Nephron (organoid): ENCODE measurements at regions not wholly inside any gene's neighbourhood (a gene's known extent, or its start where the extent isn't known, plus 50 kb on each side); places are given as distances from the start of the nearest gene placed in this dataset.

Source experiments
- H3K27ac Mint-ChIP-seq, 3 experiments: 2 replicates each; pipeline ENCODE4 v1.8.0; 2020; ENCODE audit warnings: mixed read lengths in 3 of 3, mild to moderate bottlenecking in 2 of 3, moderate library complexity in 1 of 3
- H3K27me3 Mint-ChIP-seq: 2 replicates; pipeline ENCODE4 v1.8.0; 2021; ENCODE audit warnings: low read depth, mild to moderate bottlenecking, moderate library complexity, mixed read lengths
- H3K36me3 Mint-ChIP-seq: 2 replicates; pipeline ENCODE4 v1.8.0; 2020; ENCODE audit warnings: low read depth, mixed read lengths
- H3K4me1 Mint-ChIP-seq: 2 replicates; pipeline ENCODE4 v1.8.0; 2020; ENCODE audit warnings: mixed read lengths
- H3K4me3 Mint-ChIP-seq, 3 experiments: 2 replicates each; pipeline ENCODE4 v1.8.0; 2020; ENCODE audit warnings: mild to moderate bottlenecking in 3 of 3, mixed read lengths in 3 of 3, moderate library complexity in 2 of 3
- H3K9me3 Mint-ChIP-seq: 2 replicates; pipeline ENCODE4 v1.8.0; 2020; ENCODE audit warnings: mixed read lengths
- CTCF ChIP-seq, 3 experiments: fragments of 200-600 bp; sonication (generic); IDR thresholded peaks; one replicate each; pipeline ENCODE4 v1.5.0; 2021; ENCODE audit warnings: antibody characterized with exemption in 3 of 3; ENCODE audit not compliant: unreplicated experiment in 3 of 3

- TF ChIP-seq CTCF (IDR thresholded peaks at IDR 0.05; ENCODE audit: unreplicated experiment in 3 of 3): no peak
- Mint-ChIP-seq H3K36me3 (no peaks in the 10 kb centered on the region), H3K4me3 (no peak overlapping the region), H3K27ac (no peak overlapping the region), H3K4me1 (peaks cover 22% of the 10 kb centered on the region), H3K27me3 (peaks cover 3% of the 10 kb centered on the region), H3K9me3 (peaks cover 17% of the 10 kb centered on the region)
Observed at GRCh38 chr4:184940500-184940899, 77.8 kb upstream of the HELT start.

GRCh38 chr4:184941671-184942418 lies 76.4 kb upstream of the HELT start:
- Mint-ChIP-seq H3K9me3 (peaks cover 17% of the 10 kb centered on the region), H3K27me3 (peaks cover 3% of the 10 kb centered on the region), H3K4me3 (no peak overlapping the region), H3K36me3 (no peaks in the 10 kb centered on the region), H3K4me1 (peaks cover 17% of the 10 kb centered on the region), H3K27ac (no peak overlapping the region)
- no peak for TF ChIP-seq CTCF (IDR thresholded peaks at IDR 0.05; ENCODE audit: unreplicated experiment in 3 of 3)

GRCh38 chr4:184942444-184943425 lies 75.6 kb upstream of the HELT start:
- H3K4me3 Mint-ChIP-seq: no peak overlapping the region

GRCh38 chr4:184949020-184949419 lies 69.3 kb upstream of the HELT start:
- H3K27me3 Mint-ChIP-seq: peaks cover 13% of the 10 kb centered on the region
- no peak overlapping the region for H3K4me3 Mint-ChIP-seq
- TF ChIP-seq CTCF (IDR thresholded peaks at IDR 0.05; ENCODE audit: unreplicated experiment in 3 of 3): no peak
- H3K9me3 Mint-ChIP-seq: peaks cover 4% of the 10 kb centered on the region
- H3K4me1 Mint-ChIP-seq: no peaks in the 10 kb centered on the region
- H3K36me3 Mint-ChIP-seq: no peaks in the 10 kb centered on the region
- no peak overlapping the region for H3K27ac Mint-ChIP-seq

More at GRCh38 chr4:184942444-184943425, 75.6 kb upstream of the HELT start:
- H3K4me1 Mint-ChIP-seq: peaks cover 9% of the 10 kb centered on the region
- H3K36me3 Mint-ChIP-seq: no peaks in the 10 kb centered on the region
- peaks cover 20% of the 10 kb centered on the region for H3K9me3 Mint-ChIP-seq
- H3K27me3 Mint-ChIP-seq: peaks cover under 1% of the 10 kb centered on the region
- no peak overlapping the region for H3K27ac Mint-ChIP-seq
- no peak for TF ChIP-seq CTCF (IDR thresholded peaks at IDR 0.05; ENCODE audit: unreplicated experiment in 3 of 3)

- H3K27ac Mint-ChIP-seq: no peak overlapping the region
- TF ChIP-seq CTCF (IDR thresholded peaks at IDR 0.05; ENCODE audit: unreplicated experiment in 3 of 3): no peak
- H3K36me3 Mint-ChIP-seq: no peaks in the 10 kb centered on the region
- peaks cover 17% of the 10 kb centered on the region for H3K27me3 Mint-ChIP-seq
- H3K4me1 Mint-ChIP-seq: no peaks in the 10 kb centered on the region
- H3K9me3 Mint-ChIP-seq: peaks cover 4% of the 10 kb centered on the region
- no peak overlapping the region for H3K4me3 Mint-ChIP-seq
Observed at GRCh38 chr4:184950117-184950830, 68.0 kb upstream of the HELT start.
